H1 (cell line): ENCODE measurements at regions not wholly inside any gene's neighbourhood (a gene's known extent, or its start where the extent isn't known, plus 50 kb on each side); places are given as distances from the start of the nearest gene placed in this dataset.

Experiments
- CTCF ChIA-PET: fragments of 300-600 bp; sonication (Branson Sonifier 250); formaldehyde crosslinking; loops from one replicate; lab custom pipeline; 2021; ENCODE audit not compliant: partially characterized antibody; lab: Charles Lee
- POLR2A ChIA-PET: fragments of 300-600 bp; sonication (Branson Sonifier 250); formaldehyde crosslinking; loops from one replicate; lab custom pipeline; 2021; ENCODE audit warnings: inconsistent platforms; ENCODE audit not compliant: partially characterized antibody; lab: Charles Lee
- DNase-seq, 2 experiments: peaks; one replicate each; pipeline versions ENCODE4 v3.0.0 to v3.0.0-alpha.2; 2010 to 2022; ENCODE audit warnings: low spot score in 2 of 2, low read depth in 1 of 2, mixed read lengths in 1 of 2
- FAIRE-seq: peaks from 2 replicates; lab custom pipeline; 2011; peaks lifted over from hg19 to GRCh38; lab: Jason Lieb, UNC
- H2AFZ ChIP-seq: 2 replicates; pipeline ENCODE4 v1.8.1; 2012; ENCODE audit warnings: low read length, inconsistent platforms
- H2AK5ac ChIP-seq: 2 replicates; pipeline ENCODE4 v1.6.1; 2013; ENCODE audit warnings: low read depth, low read length
- H2BK120ac ChIP-seq: replicated peaks from 2 replicates; pipeline ENCODE3; 2013; ENCODE audit warnings: low read depth, low read length, inconsistent platforms
- H2BK12ac ChIP-seq: 2 replicates; pipeline ENCODE4 v1.6.1; 2013; ENCODE audit warnings: low read depth, low read length
- H2BK15ac ChIP-seq: 2 replicates; pipeline ENCODE4 v1.6.1; 2013; ENCODE audit warnings: low read length
- H2BK20ac ChIP-seq: 2 replicates; pipeline ENCODE4 v1.6.1; 2013; ENCODE audit warnings: low read length
- H2BK5ac ChIP-seq: 2 replicates; pipeline ENCODE4 v1.6.1; 2013; ENCODE audit warnings: low read depth, low read length
- H3K14ac ChIP-seq: 2 replicates; pipeline ENCODE4 v1.6.1; 2013; ENCODE audit warnings: inconsistent platforms; ENCODE audit not compliant: insufficient read length
- H3K18ac ChIP-seq: 2 replicates; pipeline ENCODE4 v1.6.1; 2013; ENCODE audit warnings: low read length; ENCODE audit errors: extremely low read depth
- H3K23ac ChIP-seq: 2 replicates; pipeline ENCODE4 v1.6.1; 2013; ENCODE audit warnings: inconsistent platforms; ENCODE audit not compliant: insufficient read length
- H3K23me2 ChIP-seq: 2 replicates; pipeline ENCODE4 v1.6.1; 2013; ENCODE audit warnings: low read depth, low read length
- H3K27ac ChIP-seq: 2 replicates; pipeline ENCODE4 v1.6.1; 2011; ENCODE audit warnings: low read depth, low read length, inconsistent platforms
- H3K27me3 ChIP-seq, 4 experiments: replicated peaks in 1 of 4; 1 replicate in 1 of 4; 2 replicates in 3 of 4; pipeline versions ENCODE4 v1.6.1 to v1.8.1; 2011 to 2013; ENCODE audit warnings: low read length in 3 of 4, mild to moderate bottlenecking in 3 of 4, inconsistent platforms in 2 of 4, mixed read lengths in 2 of 4, moderate library complexity in 1 of 4; ENCODE audit not compliant: control insufficient read depth in 3 of 4, insufficient read depth in 3 of 4; ENCODE audit errors: extremely low read depth in 1 of 4
- H3K36me3 ChIP-seq, 4 experiments: 2 replicates each; pipeline versions ENCODE4 v1.6.1 to v1.8.1; 2011 to 2013; ENCODE audit warnings: mild to moderate bottlenecking in 4 of 4, low read length in 3 of 4, moderate library complexity in 2 of 4, control low read depth in 1 of 4, inconsistent platforms in 1 of 4; ENCODE audit not compliant: insufficient read depth in 4 of 4, control insufficient read depth in 2 of 4
- H3K4ac ChIP-seq: replicated peaks from 2 replicates; pipeline ENCODE3; 2013; ENCODE audit warnings: low read length, low read depth, mixed read lengths, inconsistent platforms; ENCODE audit not compliant: insufficient read length
- H3K4me1 ChIP-seq, 4 experiments: replicated peaks in 1 of 4; 1 replicate in 1 of 4; 2 replicates in 3 of 4; pipeline versions ENCODE4 v1.6.1 to v1.8.1; 2011 to 2013; ENCODE audit warnings: low read length in 3 of 4, inconsistent platforms in 2 of 4, mixed read lengths in 1 of 4; ENCODE audit not compliant: insufficient read depth in 4 of 4, control insufficient read depth in 3 of 4
- H3K4me2 ChIP-seq, 2 experiments: 2 replicates each; pipeline versions ENCODE4 v1.6.1 to v1.8.1; 2011 to 2013; ENCODE audit warnings: low read depth in 2 of 2, low read length in 2 of 2, control low read depth in 1 of 2, inconsistent platforms in 1 of 2, mild to moderate bottlenecking in 1 of 2; ENCODE audit not compliant: insufficient read depth in 1 of 2
- H3K4me3 ChIP-seq, 4 experiments: fragments of 200-600, 300-600 bp in 1 of 4; sonication (generic), shearing (Covaris generic), sonication (Bioruptor Twin) in 1 of 4; 2 replicates each; pipeline versions ENCODE4 v1.5.1 to v1.8.1; 2011 to 2016; ENCODE audit warnings: low read length in 4 of 4, low read depth in 3 of 4, control low read depth in 2 of 4, inconsistent platforms in 2 of 4, mild to moderate bottlenecking in 2 of 4, mixed read lengths in 1 of 4, moderate library complexity in 1 of 4; ENCODE audit not compliant: insufficient read depth in 2 of 4; ENCODE audit errors: extremely low read depth in 1 of 4
- H3K56ac ChIP-seq: replicated peaks from 2 replicates; pipeline ENCODE3; 2013; ENCODE audit warnings: low read depth, mild to moderate bottlenecking, mixed read lengths, low read length, inconsistent platforms; ENCODE audit not compliant: insufficient read length
- H3K79me1 ChIP-seq: 2 replicates; pipeline ENCODE4 v1.6.1; 2013; ENCODE audit warnings: low read depth, low read length, control low read depth
- H3K79me2 ChIP-seq, 2 experiments: 2 replicates each; pipeline versions ENCODE4 v1.6.1 to v1.8.1; 2012 to 2013; ENCODE audit warnings: low read length in 2 of 2, mild to moderate bottlenecking in 2 of 2, inconsistent platforms in 1 of 2; ENCODE audit not compliant: insufficient read depth in 2 of 2, control insufficient read depth in 1 of 2
- H3K9ac ChIP-seq, 4 experiments: replicated peaks in 1 of 4; 1 replicate in 1 of 4; 2 replicates in 3 of 4; pipeline versions ENCODE4 v1.6.1 to v1.8.1; 2011 to 2013; ENCODE audit warnings: low read depth in 3 of 4, low read length in 3 of 4, control low read depth in 2 of 4, mild to moderate bottlenecking in 2 of 4, moderate library complexity in 2 of 4, inconsistent platforms in 1 of 4; ENCODE audit errors: extremely low read depth in 1 of 4
- H3K9me3 ChIP-seq, 2 experiments: 2 replicates each; pipeline versions ENCODE4 v1.6.1 to v1.8.1; 2012 to 2013; ENCODE audit warnings: mild to moderate bottlenecking in 2 of 2, moderate library complexity in 2 of 2, control low read depth in 1 of 2, inconsistent platforms in 1 of 2, low read depth in 1 of 2, low read length in 1 of 2, mixed read lengths in 1 of 2; ENCODE audit not compliant: insufficient read depth in 2 of 2
- H4K20me1 ChIP-seq, 2 experiments: replicated peaks in 1 of 2; 2 replicates each; pipeline versions ENCODE3 to v1.8.1; 2011 to 2013; ENCODE audit warnings: inconsistent platforms in 2 of 2, low read length in 2 of 2, mild to moderate bottlenecking in 1 of 2; ENCODE audit not compliant: insufficient read depth in 2 of 2, control insufficient read depth in 1 of 2
- H4K5ac ChIP-seq: 2 replicates; pipeline ENCODE4 v1.6.1; 2013; ENCODE audit warnings: low read length, low read depth, mixed read lengths, inconsistent platforms; ENCODE audit not compliant: insufficient read length
- H4K8ac ChIP-seq: 2 replicates; pipeline ENCODE4 v1.8.0; 2013; ENCODE audit warnings: mild to moderate bottlenecking, moderate library complexity, low read length, inconsistent platforms; ENCODE audit not compliant: insufficient read depth; ENCODE audit errors: extremely low read depth
- H4K91ac ChIP-seq: replicated peaks from 2 replicates; pipeline ENCODE3; 2013; ENCODE audit warnings: low read length, mixed read lengths, inconsistent platforms; ENCODE audit not compliant: insufficient read length
- CTCF ChIP-seq, 3 experiments: IDR thresholded peaks; 1 replicate in 2 of 3; 2 replicates in 1 of 3; pipeline versions ENCODE4 v1.5.1 to v1.6.1; 2011; ENCODE audit warnings: low read length in 3 of 3, mild to moderate bottlenecking in 3 of 3, inconsistent platforms in 2 of 3, low read depth in 1 of 3, moderate library complexity in 1 of 3; ENCODE audit not compliant: insufficient read depth in 1 of 3; ENCODE audit errors: control extremely low read depth in 1 of 3
- RAD21 ChIP-seq, 2 experiments: IDR thresholded peaks in 1 of 2; conservative IDR thresholded peaks in 1 of 2; 2 replicates each; pipeline ENCODE4 v1.6.1; 2011; ENCODE audit warnings: low read depth in 2 of 2, low read length in 2 of 2, improper control_type of control experiment in 1 of 2, inconsistent platforms in 1 of 2, mild to moderate bottlenecking in 1 of 2, moderate library complexity in 1 of 2
- WGBS, 2 experiments: shearing (Covaris generic) in 1 of 2; methylation state at CpG; one replicate each; pipeline versions ENCODE4 v1.1.6 to v1.1.7; 2013 to 2015; ENCODE audit warnings: low lambda C conversion rate in 2 of 2, mixed read lengths in 2 of 2, inconsistent platforms in 1 of 2, low coverage in 1 of 2, missing lambda C conversion rate in 1 of 2; ENCODE audit not compliant: insufficient replicate concordance in 2 of 2, insufficient coverage in 1 of 2, insufficient read length in 1 of 2; ENCODE audit errors: extremely low coverage in 1 of 2, missing lambda C conversion rate in 1 of 2; 5-methylcytosine and 5-hydroxymethylcytosine counted together

GRCh38 chr6:44697327-44697726 is 309.8 kb downstream of the CDC5L start:
- no peak overlapping the region for H4K5ac ChIP-seq
- no peak overlapping the region for H3K14ac ChIP-seq
- no peak overlapping the region for H3K27ac ChIP-seq
- H3K18ac ChIP-seq, result no peak overlapping the region
- TF ChIP-seq CTCF (IDR thresholded peaks at IDR 0.05; ENCODE audit: control extremely low read depth in 1 of 3, insufficient read depth in 1 of 3, low read depth in 1 of 3, low read length in 3 of 3) (peak in 1 of 3 experiments; percentile 14; a peak in 1 of 4 replicates), RAD21 (IDR thresholded peaks at IDR 0.05 in 1 of 2, conservative IDR thresholded peaks at IDR 0.05 in 1 of 2; ENCODE audit: low read depth in 2 of 2, low read length in 2 of 2) (no peak)
- TF ChIP-seq, all 59 proteins: peak for 1
- Histone ChIP-seq H2BK120ac (no peak overlapping the region), H4K8ac (no peak overlapping the region), H4K91ac (no peak overlapping the region), H2BK15ac (peak overlapping the region; percentile 24; the same call in 1 of the 2 replicates), H3K4ac (no peak overlapping the region), H3K79me1 (no peaks in the 10 kb centered on the region), H2AFZ (0 out of 2 replicates have a peak overlapping the region, but pooled peaks have one; percentile 59), H3K9me3 (no peaks in the 10 kb centered on the region), H2BK5ac (no peak overlapping the region), H3K4me2 (no peak overlapping the region), H3K23ac (no peak overlapping the region), H3K23me2 (no peaks in the 10 kb centered on the region), H3K27me3 (no peaks in the 10 kb centered on the region; a peak in 1 of 7 replicates), H3K36me3 (no peaks in the 10 kb centered on the region), H2BK20ac (no peak overlapping the region), H3K9ac (no peak overlapping the region), H2BK12ac (no peak overlapping the region; the same call in 1 of the 2 replicates), H2AK5ac (no peak overlapping the region; the same call in 1 of the 2 replicates), H4K20me1 (no peaks in the 10 kb centered on the region), H3K4me3 (no peak overlapping the region), H3K79me2 (no peaks in the 10 kb centered on the region), H3K4me1 (peaks cover 0 to 9% (median 3%) of the 10 kb centered on the region in 4 experiments; a peak in 3 of 7 replicates), H3K56ac (no peak overlapping the region)
- POLR2A ChIA-PET, result interaction anchor here (1.0 kb wide), 1 partner anchor 24 kb away, joined by 4 read pairs; no protein-coding TSS in a partner anchor
- FAIRE-seq (no peak), DNase-seq (no peak)
- WGBS, 2 experiments, result 91% methylated on average over 11 of the region's 11 CpGs; no CpG with 5 or more reads in 1 of the 2 experiments
- CTCF ChIA-PET, result interaction anchor here (0.6 to 1.4 kb wide), 3 partner anchors 9 to 42 kb away, joined by 3 to 5 read pairs (median 3); no protein-coding TSS in a partner anchor
